ENCODE measurements at regions not wholly inside any gene's neighbourhood (a gene's known extent, or its start where the extent isn't known, plus 50 kb on each side); places are given as distances from the start of the nearest gene placed in this dataset.

DNA sequence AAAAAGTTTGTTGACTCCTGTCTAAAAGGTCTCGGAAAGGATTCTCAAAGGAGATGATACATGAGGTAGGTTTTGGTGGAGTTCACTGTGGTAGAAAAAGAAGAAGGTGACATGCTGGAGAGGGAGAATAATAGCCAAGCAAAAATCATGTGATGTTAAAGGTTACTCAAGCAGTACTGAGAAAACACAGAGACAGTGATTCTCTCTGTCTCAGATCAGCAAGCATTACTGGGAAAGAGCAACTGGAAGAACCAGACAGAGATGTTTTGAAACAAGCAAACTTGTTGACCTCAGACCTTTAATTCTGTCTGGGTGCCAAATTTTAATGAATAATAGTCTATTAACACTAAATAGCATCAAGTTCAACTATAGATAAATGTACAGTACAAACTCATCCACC, 183.5 kb upstream of the PLEKHG7 start:
- TF ChIP-seq, protein P1, sequence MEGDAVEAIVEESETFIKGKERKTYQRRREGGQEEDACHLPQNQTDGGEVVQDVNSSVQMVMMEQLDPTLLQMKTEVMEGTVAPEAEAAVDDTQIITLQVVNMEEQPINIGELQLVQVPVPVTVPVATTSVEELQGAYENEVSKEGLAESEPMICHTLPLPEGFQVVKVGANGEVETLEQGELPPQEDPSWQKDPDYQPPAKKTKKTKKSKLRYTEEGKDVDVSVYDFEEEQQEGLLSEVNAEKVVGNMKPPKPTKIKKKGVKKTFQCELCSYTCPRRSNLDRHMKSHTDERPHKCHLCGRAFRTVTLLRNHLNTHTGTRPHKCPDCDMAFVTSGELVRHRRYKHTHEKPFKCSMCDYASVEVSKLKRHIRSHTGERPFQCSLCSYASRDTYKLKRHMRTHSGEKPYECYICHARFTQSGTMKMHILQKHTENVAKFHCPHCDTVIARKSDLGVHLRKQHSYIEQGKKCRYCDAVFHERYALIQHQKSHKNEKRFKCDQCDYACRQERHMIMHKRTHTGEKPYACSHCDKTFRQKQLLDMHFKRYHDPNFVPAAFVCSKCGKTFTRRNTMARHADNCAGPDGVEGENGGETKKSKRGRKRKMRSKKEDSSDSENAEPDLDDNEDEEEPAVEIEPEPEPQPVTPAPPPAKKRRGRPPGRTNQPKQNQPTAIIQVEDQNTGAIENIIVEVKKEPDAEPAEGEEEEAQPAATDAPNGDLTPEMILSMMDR (IDR thresholded peaks at IDR 0.05) = no peak
- TF ChIP-seq EZH2 (IDR thresholded peaks at IDR 0.05) = no peak

All from neural progenitor cell (in vitro differentiated cells).